A673 (cell line): ENCODE measurements at regions not wholly inside any gene's neighbourhood (a gene's known extent, or its start where the extent isn't known, plus 50 kb on each side); places are given as distances from the start of the nearest gene placed in this dataset.

Experiments used
- CTCF ChIP-seq: fragments of 300-800, 200-600 bp; sonication (generic); conservative IDR thresholded peaks from 2 replicates; pipeline ENCODE4 v1.5.1; 2017; ENCODE audit warnings: low read depth, mild to moderate bottlenecking, antibody characterized with exemption, low read length, moderate library complexity, mixed read lengths
- EZH2 ChIP-seq: fragments of 200-600 bp; sonication (generic); IDR thresholded peaks from 2 replicates; pipeline ENCODE4 v1.6.1; 2017; ENCODE audit warnings: borderline replicate concordance, low read depth, mild to moderate bottlenecking, mixed read lengths, antibody characterized with exemption, low read length; ENCODE audit not compliant: poor library complexity, severe bottlenecking

- no peak for TF ChIP-seq CTCF
- no peak for TF ChIP-seq EZH2
Measured at GRCh38 chr1:95924684-95925083, 690.7 kb downstream of the RWDD3 start.
